Psoas muscle (tissue), 7 donors: ENCODE measurements at regions not wholly inside any gene's neighbourhood (a gene's known extent, or its start where the extent isn't known, plus 50 kb on each side); places are given as distances from the start of the nearest gene placed in this dataset.

Experiments used
- ATAC-seq, 4 donors: fragments of 200-7000 bp; cut with Tn5 transposase; one replicate each; pipeline ENCODE4 v1.9.1; 2020; ENCODE audit warnings: moderate library complexity in 3 of 4, mild to moderate bottlenecking in 2 of 4
- DNase-seq, 2 donors: peaks; one replicate each; pipeline ENCODE4 v3.0.0-alpha.2; 2020
- H3K27ac ChIP-seq: fragments of 200-600 bp; one replicate; pipeline ENCODE4 v1.8.0; 2022
- H3K27me3 ChIP-seq, 3 donors: fragments of 200-600 bp in 1 of 3; one replicate each; pipeline versions ENCODE4 v1.6.1 to v1.8.0; 2013 to 2022; ENCODE audit warnings: low read length in 2 of 3, mild to moderate bottlenecking in 2 of 3, moderate library complexity in 1 of 3; ENCODE audit not compliant: insufficient read depth in 3 of 3
- H3K36me3 ChIP-seq, 2 donors: fragments of 200-600 bp in 1 of 2; one replicate each; pipeline versions ENCODE4 v1.6.1 to v1.8.0; 2013 to 2022; ENCODE audit warnings: low read depth in 1 of 2, mild to moderate bottlenecking in 1 of 2, moderate library complexity in 1 of 2; ENCODE audit not compliant: insufficient read depth in 1 of 2
- H3K4me1 ChIP-seq: fragments of 200-600 bp; one replicate; pipeline ENCODE4 v1.8.0; 2022
- H3K4me3 ChIP-seq: fragments of 200-600 bp; one replicate; pipeline ENCODE4 v1.8.0; 2022; ENCODE audit warnings: mild to moderate bottlenecking
- H3K9me3 ChIP-seq: fragments of 200-600 bp; one replicate; pipeline ENCODE4 v1.8.0; 2022
- CTCF ChIP-seq: fragments of 200-600 bp; IDR thresholded peaks from one replicate; pipeline ENCODE4 v1.8.0; 2022; ENCODE audit warnings: antibody characterized with exemption
- WGBS, 3 donors: extraction: QIAGEN DNeasy Blood & Tissue Kit; methylation state at CpG; one replicate each; pipeline versions ENCODE4 v1.1.6 to v1.1.7; 2013; 5-methylcytosine and 5-hydroxymethylcytosine counted together
- intact Hi-C, 2 donors: fragments of 100-400 bp; cut with DNase I; formaldehyde crosslinking; loops; one replicate each; pipeline versions ENCODE4 v1.11.0 to v1.14.2; 2022
- donor health status: healthy with polysubstance abuse.
- donor health status: DM: no; HTN: no; CAD: no; lungs with moderate emphysema.
- donor health status: Bipolar disorder and iron deficiency.
- donor health status: healthy.
- donor health status: DM: yes; HTN: yes; CAD: no.
- donor health status: DM: no; HTN: no; CAD: no.
- donor health status: DM: yes; HTN: yes; CAD: no.

- ATAC-seq: no peak
- Histone ChIP-seq H3K36me3 (no peaks in the 10 kb centered on the region), H3K4me1 (peaks cover 9% of the 10 kb centered on the region), H3K27ac (no peak overlapping the region), H3K4me3 (no peak overlapping the region), H3K27me3 (no peaks in the 10 kb centered on the region), H3K9me3 (no peaks in the 10 kb centered on the region)
- 61 to 71% (median 69%) methylated on average over 6 of the region's 6 CpGs for WGBS, 3 donors
- intact Hi-C loops: no loop called here
- TF ChIP-seq CTCF: no peak
- DNase-seq: no peak
Observed at GRCh38 chr4:141429933-141430332, 206.4 kb upstream of the IL15 start.

GRCh38 chr4:141430686-141431085 lies 205.7 kb upstream of the IL15 start:
- Histone ChIP-seq H3K4me3 (no peak overlapping the region), H3K27ac (no peak overlapping the region), H3K9me3 (no peaks in the 10 kb centered on the region), H3K27me3 (no peaks in the 10 kb centered on the region), H3K36me3 (no peaks in the 10 kb centered on the region), H3K4me1 (peaks cover 3% of the 10 kb centered on the region)
- ATAC-seq: no peak
- intact Hi-C loops: no loop called here
- no peak for DNase-seq
- TF ChIP-seq CTCF: no peak
- WGBS, 3 donors: 90 to 94% (median 92%) methylated on average over 4 of the region's 4 CpGs

GRCh38 chr4:141432000-141432712 lies 204.2 kb upstream of the IL15 start:
- DNase-seq: no peak
- TF ChIP-seq CTCF: no peak
- intact Hi-C loops: no loop called here
- Histone ChIP-seq H3K4me3 (no peak overlapping the region), H3K9me3 (no peaks in the 10 kb centered on the region), H3K27ac (no peak overlapping the region), H3K27me3 (no peaks in the 10 kb centered on the region), H3K4me1 (no peaks in the 10 kb centered on the region), H3K36me3 (no peaks in the 10 kb centered on the region)
- no peak for ATAC-seq
- whole genome bisulfite sequencing, 3 donors: 33 to 46% (median 36%) methylated on average over 2 of the region's 2 CpGs

- no peak overlapping the region for H3K27ac ChIP-seq
- H3K27me3 ChIP-seq: no peaks in the 10 kb centered on the region
- H3K9me3 ChIP-seq: no peaks in the 10 kb centered on the region
- H3K4me3 ChIP-seq: no peak overlapping the region
- no peak for TF ChIP-seq CTCF
- no peaks in the 10 kb centered on the region for H3K36me3 ChIP-seq
- DNase-seq (no peak), ATAC-seq (no peak)
- intact Hi-C loops: no loop called here
- 69 to 73% (median 72%) methylated on average over 3 of the region's 3 CpGs for WGBS, 3 donors
- no peaks in the 10 kb centered on the region for H3K4me1 ChIP-seq
Observed at GRCh38 chr4:141435446-141436225, 200.7 kb upstream of the IL15 start.
